ENCODE measurements at regions not wholly inside any gene's neighbourhood (a gene's known extent, or its start where the extent isn't known, plus 50 kb on each side); places are given as distances from the start of the nearest gene placed in this dataset.

DNA sequence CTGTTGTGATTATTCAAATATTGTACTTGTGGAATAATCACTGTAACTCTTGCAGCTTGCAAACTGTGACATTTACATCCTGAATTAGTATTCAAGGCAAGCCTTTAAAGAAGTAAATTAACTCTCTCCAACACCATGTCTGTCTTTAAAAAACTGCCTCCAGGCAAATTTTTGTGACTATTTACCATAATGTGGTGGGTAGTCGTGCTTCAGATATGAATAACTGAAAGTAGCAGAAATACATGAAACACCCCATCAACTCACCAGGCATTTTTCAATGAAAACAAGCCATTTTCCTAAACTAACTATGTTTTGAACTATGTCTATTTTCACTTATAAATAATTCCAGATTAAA lies 217.4 kb upstream of the PSMD7 start:
- TF ChIP-seq EZH2phosphoT487 (IDR thresholded peaks at IDR 0.05; ENCODE audit: borderline replicate concordance, low read depth, low read length): no peak
- TF ChIP-seq, protein P1, sequence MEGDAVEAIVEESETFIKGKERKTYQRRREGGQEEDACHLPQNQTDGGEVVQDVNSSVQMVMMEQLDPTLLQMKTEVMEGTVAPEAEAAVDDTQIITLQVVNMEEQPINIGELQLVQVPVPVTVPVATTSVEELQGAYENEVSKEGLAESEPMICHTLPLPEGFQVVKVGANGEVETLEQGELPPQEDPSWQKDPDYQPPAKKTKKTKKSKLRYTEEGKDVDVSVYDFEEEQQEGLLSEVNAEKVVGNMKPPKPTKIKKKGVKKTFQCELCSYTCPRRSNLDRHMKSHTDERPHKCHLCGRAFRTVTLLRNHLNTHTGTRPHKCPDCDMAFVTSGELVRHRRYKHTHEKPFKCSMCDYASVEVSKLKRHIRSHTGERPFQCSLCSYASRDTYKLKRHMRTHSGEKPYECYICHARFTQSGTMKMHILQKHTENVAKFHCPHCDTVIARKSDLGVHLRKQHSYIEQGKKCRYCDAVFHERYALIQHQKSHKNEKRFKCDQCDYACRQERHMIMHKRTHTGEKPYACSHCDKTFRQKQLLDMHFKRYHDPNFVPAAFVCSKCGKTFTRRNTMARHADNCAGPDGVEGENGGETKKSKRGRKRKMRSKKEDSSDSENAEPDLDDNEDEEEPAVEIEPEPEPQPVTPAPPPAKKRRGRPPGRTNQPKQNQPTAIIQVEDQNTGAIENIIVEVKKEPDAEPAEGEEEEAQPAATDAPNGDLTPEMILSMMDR (conservative IDR thresholded peaks at IDR 0.05; ENCODE audit: low read length): no peak

Data from OCI-LY7 (cell line).